Upper lobe of left lung (tissue), 4 donors: ENCODE measurements at regions not wholly inside any gene's neighbourhood (a gene's known extent, or its start where the extent isn't known, plus 50 kb on each side); places are given as distances from the start of the nearest gene placed in this dataset.

Experiments used
- EP300 ChIP-seq, 4 donors: sonication (generic); formaldehyde crosslinking; IDR thresholded peaks; one replicate each; pipeline ENCODE4 v1.5.1; 2017; ENCODE audit warnings: antibody characterized with exemption in 4 of 4, control low read depth in 2 of 4
- POLR2A ChIP-seq, 4 donors: fragments of 450-650 bp; IDR thresholded peaks; one replicate each; pipeline ENCODE4 v1.5.1; 2016 to 2017; ENCODE audit warnings: antibody characterized with exemption in 4 of 4, mild to moderate bottlenecking in 2 of 4
- POLR2AphosphoS5 ChIP-seq, 2 donors: sonication (generic); formaldehyde crosslinking; IDR thresholded peaks; one replicate each; pipeline ENCODE4 v1.5.1; 2017; ENCODE audit warnings: antibody characterized with exemption in 2 of 2
- TF ChIP-seq, protein P1 (sequence below), 6 experiments: fragments of 450-650 bp in 4 of 6; fragments of 200-600 bp in 2 of 6; sonication (generic) in 2 of 6; IDR thresholded peaks; one replicate each; pipeline ENCODE4 v1.5.1; 2016 to 2019; ENCODE audit warnings: antibody characterized with exemption in 6 of 6

DNA sequence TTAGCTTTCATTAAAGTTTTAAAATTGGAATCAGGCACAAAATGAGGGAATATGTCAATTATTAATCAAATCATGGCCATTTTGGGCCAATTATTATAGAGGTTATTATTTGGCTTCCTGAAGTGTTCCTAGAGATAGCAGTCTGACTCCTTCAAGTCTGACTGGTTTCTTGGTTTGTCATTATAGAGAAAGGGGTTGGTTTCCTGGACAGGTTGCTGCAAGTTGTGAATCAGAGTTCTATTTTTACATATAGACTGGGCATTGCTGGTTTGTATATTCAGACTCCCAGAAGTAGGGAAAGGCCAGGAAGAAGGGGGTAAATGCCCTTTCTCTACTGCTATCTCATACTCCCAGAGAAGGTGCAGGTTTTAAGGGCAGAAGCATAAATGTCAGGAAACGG is 121.4 kb upstream of the CEP162 start:
- TF ChIP-seq, protein P1, sequence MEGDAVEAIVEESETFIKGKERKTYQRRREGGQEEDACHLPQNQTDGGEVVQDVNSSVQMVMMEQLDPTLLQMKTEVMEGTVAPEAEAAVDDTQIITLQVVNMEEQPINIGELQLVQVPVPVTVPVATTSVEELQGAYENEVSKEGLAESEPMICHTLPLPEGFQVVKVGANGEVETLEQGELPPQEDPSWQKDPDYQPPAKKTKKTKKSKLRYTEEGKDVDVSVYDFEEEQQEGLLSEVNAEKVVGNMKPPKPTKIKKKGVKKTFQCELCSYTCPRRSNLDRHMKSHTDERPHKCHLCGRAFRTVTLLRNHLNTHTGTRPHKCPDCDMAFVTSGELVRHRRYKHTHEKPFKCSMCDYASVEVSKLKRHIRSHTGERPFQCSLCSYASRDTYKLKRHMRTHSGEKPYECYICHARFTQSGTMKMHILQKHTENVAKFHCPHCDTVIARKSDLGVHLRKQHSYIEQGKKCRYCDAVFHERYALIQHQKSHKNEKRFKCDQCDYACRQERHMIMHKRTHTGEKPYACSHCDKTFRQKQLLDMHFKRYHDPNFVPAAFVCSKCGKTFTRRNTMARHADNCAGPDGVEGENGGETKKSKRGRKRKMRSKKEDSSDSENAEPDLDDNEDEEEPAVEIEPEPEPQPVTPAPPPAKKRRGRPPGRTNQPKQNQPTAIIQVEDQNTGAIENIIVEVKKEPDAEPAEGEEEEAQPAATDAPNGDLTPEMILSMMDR (IDR thresholded peaks at IDR 0.05) = no peak
- TF ChIP-seq EP300 (IDR thresholded peaks at IDR 0.05) (no peak), POLR2AphosphoS5 (IDR thresholded peaks at IDR 0.05) (no peak), POLR2A (IDR thresholded peaks at IDR 0.05) (no peak)
